Naive thymus-derived CD4-positive, alpha-beta T cell (primary cell): ENCODE measurements at regions not wholly inside any gene's neighbourhood (a gene's known extent, or its start where the extent isn't known, plus 50 kb on each side); places are given as distances from the start of the nearest gene placed in this dataset.

ENCODE experiments used
- ATAC-seq: fragments of 150-1000 bp; cut with Tn5 transposase; 2 replicates; pipeline ENCODE4 v1.10.0; 2021; ENCODE audit warnings: mild to moderate bottlenecking, moderate library complexity
- CTCF ChIA-PET: fragments of 350-600 bp; sonication (Branson Sonifier 250); formaldehyde crosslinking; loops from one replicate; lab custom pipeline; 2021; ENCODE audit warnings: antibody characterized with exemption; lab: Charles Lee
- POLR2A ChIA-PET: fragments of 350-600 bp; sonication (Branson Sonifier 250); formaldehyde crosslinking; loops from one replicate; lab custom pipeline; 2021; ENCODE audit warnings: antibody characterized with exemption, inconsistent platforms; lab: Charles Lee
- DNase-seq, 9 donors: peaks; one replicate each; pipeline versions ENCODE4 v3.0.0 to v3.0.0-alpha.2; 2020 to 2022; ENCODE audit warnings: mixed read lengths in 1 of 9
- H3K27ac ChIP-seq: one replicate; pipeline ENCODE4 v1.7.0; 2013; ENCODE audit warnings: mild to moderate bottlenecking, low read depth, low read length, moderate library complexity
- H3K27me3 ChIP-seq, 2 donors: one replicate each; pipeline ENCODE4 v1.7.0; 2013; ENCODE audit warnings: low read length in 2 of 2, mild to moderate bottlenecking in 2 of 2, moderate library complexity in 2 of 2; ENCODE audit not compliant: control insufficient read depth in 2 of 2, insufficient read depth in 2 of 2
- H3K36me3 ChIP-seq, 3 experiments: 1 replicate in 2 of 3; 2 replicates in 1 of 3; pipeline ENCODE4 v1.7.0; 2013; ENCODE audit warnings: low read length in 3 of 3, mild to moderate bottlenecking in 3 of 3, moderate library complexity in 1 of 3; ENCODE audit not compliant: insufficient read depth in 3 of 3, control insufficient read depth in 2 of 3
- H3K4me1 ChIP-seq, 2 donors: one replicate each; pipeline ENCODE4 v1.7.0; 2013; ENCODE audit warnings: low read length in 2 of 2, mild to moderate bottlenecking in 2 of 2, moderate library complexity in 1 of 2; ENCODE audit not compliant: control insufficient read depth in 2 of 2, insufficient read depth in 2 of 2
- H3K4me3 ChIP-seq: 2 replicates; pipeline ENCODE4 v1.7.0; 2013; ENCODE audit warnings: mild to moderate bottlenecking, low read length
- H3K9me3 ChIP-seq, 3 experiments: 1 replicate in 2 of 3; 2 replicates in 1 of 3; pipeline ENCODE4 v1.7.0; 2013; ENCODE audit warnings: low read length in 3 of 3; ENCODE audit not compliant: control insufficient read depth in 2 of 3
- H3K27ac Mint-ChIP-seq, 9 donors: one replicate each; pipeline ENCODE4 v1.8.0; 2020 to 2022; ENCODE audit warnings: mixed read lengths in 9 of 9, mild to moderate bottlenecking in 8 of 9, moderate library complexity in 5 of 9, inconsistent platforms in 2 of 9
- H3K27me3 Mint-ChIP-seq, 5 donors: one replicate each; pipeline ENCODE4 v1.8.0; 2021 to 2022; ENCODE audit warnings: mixed read lengths in 5 of 5, mild to moderate bottlenecking in 1 of 5
- H3K36me3 Mint-ChIP-seq, 5 donors: one replicate each; pipeline ENCODE4 v1.8.0; 2020 to 2022; ENCODE audit warnings: mixed read lengths in 5 of 5, mild to moderate bottlenecking in 3 of 5, inconsistent platforms in 1 of 5
- H3K4me1 Mint-ChIP-seq, 7 donors: one replicate each; pipeline ENCODE4 v1.8.0; 2020 to 2022; ENCODE audit warnings: mixed read lengths in 7 of 7, mild to moderate bottlenecking in 3 of 7, inconsistent platforms in 1 of 7
- H3K4me3 Mint-ChIP-seq, 10 donors: one replicate each; pipeline ENCODE4 v1.8.0; 2020 to 2022; ENCODE audit warnings: mild to moderate bottlenecking in 10 of 10, mixed read lengths in 10 of 10, moderate library complexity in 6 of 10, inconsistent platforms in 2 of 10
- H3K9me3 Mint-ChIP-seq, 11 donors: one replicate each; pipeline ENCODE4 v1.8.0; 2020 to 2022; ENCODE audit warnings: mixed read lengths in 11 of 11, mild to moderate bottlenecking in 4 of 11, inconsistent platforms in 1 of 11, moderate library complexity in 1 of 11
- intact Hi-C, 2 donors: fragments of 100-400 bp; cut with micrococcal nuclease; formaldehyde crosslinking; loops; one replicate each; pipeline ENCODE4 v1.15.1; 2023

GRCh38 chr20:60650087-60650486, 602.0 kb upstream of the CDH4 start:
- Mint-ChIP-seq H3K4me3 (no peak overlapping the region), H3K36me3 (no peaks in the 10 kb centered on the region), H3K27ac (no peak overlapping the region), H3K9me3 (peaks cover 0 to 15% (median 4%) of the 10 kb centered on the region in 11 donors), H3K4me1 (no peaks in the 10 kb centered on the region), H3K27me3 (peaks cover 0 to 10% (median 4%) of the 10 kb centered on the region in 5 donors)
- Histone ChIP-seq H3K27ac (no peak overlapping the region), H3K4me3 (no peak overlapping the region), H3K9me3 (no peaks in the 10 kb centered on the region), H3K4me1 (no peaks in the 10 kb centered on the region), H3K36me3 (no peaks in the 10 kb centered on the region), H3K27me3 (no peaks in the 10 kb centered on the region)
- ChIA-PET POLR2A (no interaction called here), CTCF (no interaction called here)
- DNase-seq (no peak), ATAC-seq (no peak)
- intact Hi-C loops = no loop called here

GRCh38 chr20:60652046-60652445, 600.0 kb upstream of the CDH4 start:
- Mint-ChIP-seq H3K27ac (no peak overlapping the region), H3K9me3 (peaks cover 0 to 24% (median 6%) of the 10 kb centered on the region in 11 donors), H3K4me3 (no peak overlapping the region), H3K27me3 (peaks cover 0 to 17% (median 4%) of the 10 kb centered on the region in 5 donors), H3K4me1 (no peaks in the 10 kb centered on the region), H3K36me3 (no peaks in the 10 kb centered on the region)
- Histone ChIP-seq H3K9me3 (no peaks in the 10 kb centered on the region), H3K4me3 (no peak overlapping the region), H3K27ac (no peak overlapping the region), H3K4me1 (no peaks in the 10 kb centered on the region), H3K36me3 (no peaks in the 10 kb centered on the region), H3K27me3 (no peaks in the 10 kb centered on the region)
- ATAC-seq (no peak), DNase-seq (no peak)
- POLR2A ChIA-PET = no interaction called here
- intact Hi-C loops = no loop called here
- CTCF ChIA-PET = no interaction called here

GRCh38 chr20:60652615-60653014, 599.4 kb upstream of the CDH4 start:
- intact Hi-C loops = no loop called here
- ATAC-seq (no peak), DNase-seq (no peak)
- Histone ChIP-seq H3K4me3 (no peak overlapping the region), H3K4me1 (no peaks in the 10 kb centered on the region), H3K36me3 (no peaks in the 10 kb centered on the region), H3K27me3 (no peaks in the 10 kb centered on the region), H3K27ac (no peak overlapping the region), H3K9me3 (no peaks in the 10 kb centered on the region)
- no peaks in the 10 kb centered on the region for H3K4me1 Mint-ChIP-seq
- H3K36me3 Mint-ChIP-seq = no peaks in the 10 kb centered on the region
- H3K4me3 Mint-ChIP-seq = no peak overlapping the region
- POLR2A ChIA-PET = interaction anchor here (0.6 kb wide), 1 partner anchor 772 kb away, joined by 3 read pairs; no protein-coding TSS in a partner anchor
- peaks cover 0 to 27% (median 6%) of the 10 kb centered on the region in 11 donors for H3K9me3 Mint-ChIP-seq
- CTCF ChIA-PET = no interaction called here
- H3K27me3 Mint-ChIP-seq = peaks cover 0 to 21% (median 4%) of the 10 kb centered on the region in 5 donors
- no peak overlapping the region for H3K27ac Mint-ChIP-seq

- CTCF ChIA-PET = no interaction called here
- Mint-ChIP-seq H3K36me3 (no peaks in the 10 kb centered on the region), H3K4me3 (no peak overlapping the region), H3K27ac (no peak overlapping the region), H3K27me3 (peaks cover 0 to 21% (median 4%) of the 10 kb centered on the region in 5 donors), H3K9me3 (peaks cover 0 to 27% (median 6%) of the 10 kb centered on the region in 11 donors), H3K4me1 (no peaks in the 10 kb centered on the region)
- no peaks in the 10 kb centered on the region for H3K27me3 ChIP-seq
- POLR2A ChIA-PET = interaction anchor here (0.6 kb wide), 1 partner anchor 771 kb away, joined by 3 read pairs; no protein-coding TSS in a partner anchor
- intact Hi-C loops = no loop called here
- DNase-seq (no peak), ATAC-seq (no peak)
- H3K4me3 ChIP-seq = no peak overlapping the region
- no peaks in the 10 kb centered on the region for H3K36me3 ChIP-seq
- no peak overlapping the region for H3K27ac ChIP-seq
- H3K4me1 ChIP-seq = no peaks in the 10 kb centered on the region
- no peaks in the 10 kb centered on the region for H3K9me3 ChIP-seq
Measured at GRCh38 chr20:60653111-60653845, 598.8 kb upstream of the CDH4 start.

- Mint-ChIP-seq H3K9me3 (peaks cover 0 to 21% (median 1%) of the 10 kb centered on the region in 11 donors), H3K4me3 (no peak overlapping the region), H3K36me3 (no peaks in the 10 kb centered on the region), H3K4me1 (no peaks in the 10 kb centered on the region), H3K27me3 (peaks cover 0 to 13% (median 6%) of the 10 kb centered on the region in 5 donors), H3K27ac (no peak overlapping the region)
- no peaks in the 10 kb centered on the region for H3K4me1 ChIP-seq
- no peak overlapping the region for H3K27ac ChIP-seq
- no peaks in the 10 kb centered on the region for H3K36me3 ChIP-seq
- no peak for DNase-seq
- H3K9me3 ChIP-seq = no peaks in the 10 kb centered on the region
- ChIA-PET CTCF (no interaction called here), POLR2A (no interaction called here)
- H3K4me3 ChIP-seq = no peak overlapping the region
- ATAC-seq = no peak
- intact Hi-C loops = no loop called here
- H3K27me3 ChIP-seq = no peaks in the 10 kb centered on the region
Measured at GRCh38 chr20:60658681-60659080, 593.4 kb upstream of the CDH4 start.

GRCh38 chr20:60659240-60659639, 592.8 kb upstream of the CDH4 start:
- Mint-ChIP-seq H3K36me3 (no peaks in the 10 kb centered on the region), H3K27ac (no peak overlapping the region), H3K27me3 (peaks cover 0 to 13% (median 6%) of the 10 kb centered on the region in 5 donors), H3K9me3 (peaks cover 0 to 21% (median 1%) of the 10 kb centered on the region in 11 donors), H3K4me3 (no peak overlapping the region), H3K4me1 (no peaks in the 10 kb centered on the region)
- ChIA-PET CTCF (no interaction called here), POLR2A (no interaction called here)
- Histone ChIP-seq H3K27me3 (no peaks in the 10 kb centered on the region), H3K36me3 (no peaks in the 10 kb centered on the region), H3K4me3 (no peak overlapping the region), H3K9me3 (no peaks in the 10 kb centered on the region), H3K27ac (no peak overlapping the region), H3K4me1 (no peaks in the 10 kb centered on the region)
- no peak for ATAC-seq
- DNase-seq = no peak
- intact Hi-C loops = no loop called here

GRCh38 chr20:60662307-60662706, 589.8 kb upstream of the CDH4 start:
- no peak for DNase-seq
- Mint-ChIP-seq H3K27ac (no peak overlapping the region), H3K27me3 (peaks cover 0 to 7% (median 4%) of the 10 kb centered on the region in 5 donors)

More at GRCh38 chr20:60662307-60662706, 589.8 kb upstream of the CDH4 start:
- Mint-ChIP-seq H3K4me1 (no peaks in the 10 kb centered on the region), H3K36me3 (no peaks in the 10 kb centered on the region), H3K4me3 (no peak overlapping the region), H3K9me3 (peaks cover 0 to 5% (median 0%) of the 10 kb centered on the region in 11 donors)
- H3K27me3 ChIP-seq = no peaks in the 10 kb centered on the region
- no peak overlapping the region for H3K27ac ChIP-seq
- no peaks in the 10 kb centered on the region for H3K36me3 ChIP-seq
- CTCF ChIA-PET = no interaction called here
- no peak overlapping the region for H3K4me3 ChIP-seq
- H3K4me1 ChIP-seq = no peaks in the 10 kb centered on the region
- ATAC-seq = no peak
- POLR2A ChIA-PET = no interaction called here
- intact Hi-C loops = no loop called here
- H3K9me3 ChIP-seq = no peaks in the 10 kb centered on the region
